ENCODE measurements at regions not wholly inside any gene's neighbourhood (a gene's known extent, or its start where the extent isn't known, plus 50 kb on each side); places are given as distances from the start of the nearest gene placed in this dataset.
"Not testable (repeated sequence)": the region's sequence is repeated elsewhere in the genome, so short reads cannot be mapped to it uniquely, and the experiment has no call there.

DNA sequence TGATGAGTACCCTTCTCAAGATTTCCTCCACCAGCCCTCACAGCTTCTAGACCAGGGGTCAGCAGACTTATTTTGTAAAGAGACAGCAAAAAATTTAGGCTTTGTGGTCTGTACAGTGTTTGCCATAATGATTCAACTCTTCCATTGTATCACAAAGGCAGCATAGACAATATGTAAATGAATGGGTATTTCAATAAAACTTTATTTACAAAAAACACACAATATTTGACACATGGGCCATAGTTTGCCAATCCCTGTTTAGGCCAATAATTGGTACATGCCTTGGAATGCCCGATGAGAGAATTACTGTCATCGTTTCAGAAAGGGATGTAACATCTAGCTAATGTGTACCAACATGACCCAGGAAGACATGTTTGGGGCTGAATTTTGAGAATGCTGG is 178.9 kb upstream of the GALNT2 start:
- DNase-seq: no peak

DNA sequence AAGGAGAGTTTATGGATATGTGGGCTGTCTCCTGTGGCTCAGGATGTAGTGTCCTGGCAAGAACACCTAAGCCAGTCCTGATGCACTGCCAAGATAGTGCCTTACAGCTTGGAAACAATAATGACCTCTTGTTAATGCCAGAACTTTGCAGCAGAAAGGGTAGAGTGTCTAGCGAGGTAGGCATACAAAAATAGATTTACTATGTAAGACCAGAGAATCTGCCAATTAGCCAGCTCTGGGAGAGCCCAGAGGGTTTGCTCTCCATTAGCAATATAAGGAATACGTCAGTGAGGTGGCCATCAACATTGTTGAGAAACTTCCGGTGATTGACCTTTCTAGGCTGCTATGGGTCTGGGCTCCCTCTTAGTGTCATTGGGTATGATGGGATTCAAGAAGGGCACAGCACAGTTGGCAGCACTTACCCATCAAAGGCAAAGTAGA is 178.5 kb upstream of the GALNT2 start:
- no peak for DNase-seq

DNA sequence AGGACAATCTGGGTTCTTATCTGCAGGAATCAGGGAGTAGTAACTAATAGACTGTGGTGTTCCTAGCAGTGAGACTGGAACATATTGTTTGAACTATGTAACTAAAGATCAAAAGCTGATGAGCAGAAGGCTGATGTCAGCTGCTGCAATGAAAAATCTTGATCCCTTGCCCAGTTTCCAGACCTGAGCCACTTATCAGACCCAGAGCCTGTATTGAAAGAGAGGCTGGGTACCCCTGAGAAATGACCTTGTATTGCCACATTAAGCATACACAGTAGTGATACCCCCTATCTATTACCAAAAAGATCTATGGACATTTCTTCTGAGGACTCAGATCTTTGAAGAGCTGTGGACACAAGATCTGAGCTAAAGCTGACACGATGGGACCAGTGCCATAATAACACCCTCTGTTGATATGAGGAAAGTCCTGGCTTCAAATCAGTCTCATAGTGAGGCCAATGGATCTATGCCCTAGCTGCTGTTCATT is 178.0 kb upstream of the GALNT2 start:
- no peak for DNase-seq

DNA sequence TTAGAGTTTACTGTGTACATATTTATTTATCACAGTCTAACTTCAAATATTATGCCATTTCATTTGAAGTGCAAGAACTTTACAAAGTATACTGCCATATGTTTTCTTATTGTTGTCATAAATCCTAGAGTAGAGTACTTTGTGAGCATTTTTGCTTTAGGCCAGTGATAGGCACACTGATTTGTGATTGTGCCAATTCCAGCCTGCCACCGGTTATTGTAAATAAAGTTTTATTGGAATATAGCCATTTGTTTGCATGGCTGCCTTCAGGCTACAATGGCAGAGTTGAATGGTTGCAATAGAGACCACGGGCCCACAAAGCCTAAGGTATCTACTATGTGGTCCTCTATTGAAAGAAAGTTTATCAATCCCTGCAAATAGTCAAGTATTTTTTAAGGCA is 175.8 kb upstream of the GALNT2 start:
- no peak for DNase-seq

DNA sequence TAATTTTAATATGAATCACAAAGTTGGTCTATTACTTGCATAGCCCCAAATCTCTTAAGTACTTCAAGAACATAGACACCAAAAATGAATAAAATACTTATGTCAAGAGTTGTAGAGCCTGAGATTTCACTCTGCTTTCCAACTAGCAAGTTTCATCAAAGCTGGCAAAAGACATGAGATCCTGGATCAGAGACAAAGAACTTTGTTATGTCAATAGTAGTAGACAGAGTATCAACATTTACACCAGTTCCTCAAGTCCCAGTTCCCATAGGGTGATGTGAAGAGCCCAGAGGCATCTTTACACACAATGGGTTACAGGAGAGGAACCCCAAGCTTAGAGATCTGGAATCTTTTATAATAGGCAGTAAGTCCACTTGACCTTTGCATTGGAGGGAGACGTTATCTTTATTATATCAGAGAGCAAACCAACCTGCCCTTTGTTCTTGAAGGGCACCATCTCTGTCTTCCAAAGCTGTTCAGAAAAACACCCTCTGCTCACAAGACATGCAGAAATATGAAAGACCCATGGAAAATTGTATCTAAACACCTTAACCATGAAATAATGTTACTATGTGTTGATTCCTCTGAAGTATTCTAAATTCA is 174.4 kb upstream of the GALNT2 start:
- no peak for DNase-seq

DNA sequence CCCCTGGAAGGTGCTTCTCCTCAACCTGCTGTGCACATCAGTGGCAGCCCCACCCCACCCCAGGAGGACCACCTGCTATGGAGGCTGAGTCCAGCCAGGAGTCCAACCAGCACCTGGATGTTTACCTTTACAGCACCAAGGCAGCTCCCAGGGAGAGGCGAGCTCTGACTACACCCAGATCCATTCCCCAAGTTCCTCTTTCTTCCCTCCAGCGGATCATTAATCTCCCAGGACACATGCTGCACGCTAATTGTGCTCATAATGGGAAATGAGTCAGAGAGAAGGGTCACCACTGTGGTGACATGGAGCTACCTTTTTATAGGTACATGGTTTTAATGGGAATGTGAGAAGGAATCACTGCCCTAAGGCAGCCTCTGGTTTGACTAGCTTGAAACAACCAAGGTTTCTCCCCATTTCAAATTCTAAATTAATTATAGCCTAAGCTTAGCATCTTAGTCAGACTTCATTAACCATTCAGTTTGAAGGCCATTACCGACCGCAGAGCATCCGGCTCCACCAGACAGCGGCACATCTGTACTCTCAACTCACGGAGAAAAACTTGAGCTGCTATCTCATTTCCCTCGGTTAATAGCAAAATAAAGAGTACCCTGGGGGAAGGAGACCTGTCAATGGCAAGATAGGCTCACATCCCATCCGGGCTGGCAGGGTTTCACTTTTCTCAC is 173.1 kb upstream of the GALNT2 start:
- DNase-seq: no peak

DNA sequence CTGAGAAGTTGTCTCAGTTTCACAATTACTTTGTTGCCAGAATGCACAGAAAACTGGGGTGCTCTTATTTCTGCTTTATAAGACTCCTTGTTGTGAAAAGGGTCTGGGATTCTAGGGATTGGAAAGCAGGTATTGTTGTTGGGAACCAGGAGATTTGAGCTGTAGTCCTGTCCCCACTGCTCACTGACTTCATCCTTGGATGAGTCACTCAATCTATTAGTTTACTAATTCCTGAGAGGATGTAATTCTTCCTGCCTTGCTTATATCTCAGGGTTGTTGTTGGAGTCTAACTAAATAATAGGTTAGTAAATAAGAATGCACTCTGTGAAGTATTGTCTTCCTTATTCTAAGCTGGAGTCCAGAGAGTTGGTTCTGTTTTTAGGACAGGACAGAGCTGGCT is 172.5 kb upstream of the GALNT2 start:
- DNase-seq: no peak

DNA sequence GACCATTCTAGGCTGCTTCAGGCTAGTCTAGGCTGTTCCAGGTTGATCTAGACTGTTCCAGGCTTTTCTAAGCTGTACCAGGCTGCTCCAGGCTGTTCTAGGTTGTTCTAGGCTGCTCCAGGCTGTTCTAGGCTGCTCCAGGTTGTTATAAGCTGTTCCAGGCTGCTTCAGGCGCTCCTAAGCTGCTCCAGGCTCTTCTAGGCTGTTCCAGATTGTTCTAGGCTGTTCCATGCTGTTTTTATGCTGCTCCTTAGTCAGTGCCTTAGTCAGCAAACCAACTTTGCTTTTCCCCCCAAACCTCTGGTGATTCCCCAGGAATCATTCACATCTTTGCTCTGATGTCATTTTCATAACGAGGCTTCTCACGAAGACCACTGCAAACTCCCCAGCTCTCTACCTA is 171.4 kb upstream of the GALNT2 start:
- no peak for DNase-seq

DNA sequence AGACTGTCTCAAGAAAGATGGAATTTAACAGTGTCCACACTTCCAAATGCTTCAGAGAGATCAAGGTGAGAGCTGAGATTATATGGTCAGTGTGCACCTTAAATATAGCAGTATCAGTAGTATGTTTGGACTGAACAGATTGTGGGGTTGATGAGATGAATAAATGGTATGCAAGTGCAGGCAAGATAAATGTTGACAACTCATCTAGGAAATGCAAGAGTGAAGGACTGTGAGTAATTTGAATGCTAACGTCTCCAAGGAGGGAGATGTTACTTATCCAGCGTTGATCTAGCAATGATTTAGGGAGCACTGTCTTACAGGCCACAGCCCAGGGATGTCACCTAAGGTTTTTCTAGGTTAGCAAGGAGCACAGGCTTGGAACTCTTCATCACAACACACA is 170.7 kb upstream of the GALNT2 start:
- no peak for DNase-seq

DNA sequence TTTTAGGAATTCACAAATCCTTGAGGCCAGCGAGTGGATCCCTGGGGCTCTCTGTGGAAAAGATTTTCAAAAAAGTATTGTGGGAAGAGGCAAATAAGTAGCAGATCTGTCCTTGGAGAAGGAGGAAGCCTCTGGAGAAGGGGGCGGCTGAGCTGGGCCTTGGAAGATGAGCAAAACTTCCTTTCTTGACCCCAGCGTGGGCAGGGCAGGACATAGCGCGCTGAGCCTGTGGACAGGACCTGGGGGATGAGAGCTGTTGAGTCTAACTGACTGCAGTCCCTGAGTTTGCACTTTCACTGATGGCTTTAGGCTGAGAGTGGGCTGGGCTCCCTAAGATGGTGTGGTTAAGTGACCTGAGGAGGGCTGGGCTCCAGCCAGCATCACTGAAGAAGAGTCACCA is 170.2 kb upstream of the GALNT2 start:
- no peak for DNase-seq

DNA sequence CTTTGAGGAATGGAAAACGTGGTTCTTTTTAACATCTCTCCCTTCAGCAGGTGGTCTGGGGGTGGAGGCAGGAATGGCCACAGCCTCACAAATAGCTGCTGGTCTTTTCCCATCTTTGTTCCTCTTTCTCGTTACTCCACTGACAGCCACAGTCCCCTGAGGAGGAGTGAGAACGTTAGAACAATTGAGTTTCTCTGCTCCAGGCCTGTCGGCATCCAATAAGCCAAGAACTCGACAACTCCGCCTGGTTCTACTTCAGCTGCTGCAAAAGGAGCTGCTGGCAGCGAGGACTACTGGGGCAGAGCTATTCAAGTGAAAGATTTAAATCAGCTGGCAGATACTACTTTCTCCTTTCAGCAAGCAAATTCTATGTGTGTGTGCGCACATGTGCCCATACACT is 169.5 kb upstream of the GALNT2 start:
- DNase-seq: no peak

DNA sequence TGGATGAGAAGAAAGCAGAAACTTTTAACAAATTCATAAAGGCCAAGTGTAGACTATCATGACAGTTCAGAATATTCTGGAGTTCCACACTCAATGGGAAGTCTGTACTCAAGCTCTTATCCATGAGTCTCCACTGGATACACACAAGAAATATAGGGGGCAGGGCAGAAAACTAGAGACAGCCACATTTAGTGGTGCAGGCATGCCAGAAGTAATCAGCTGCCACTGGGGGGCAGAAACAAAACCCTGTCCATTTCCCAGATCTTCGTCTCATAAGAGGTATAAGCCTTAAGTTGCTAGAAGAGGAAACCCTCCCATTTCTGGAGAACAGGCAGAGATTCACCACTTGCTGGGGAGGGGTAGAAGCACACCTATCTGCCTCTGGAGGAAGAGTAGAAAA is 166.8 kb upstream of the GALNT2 start:
- no peak for DNase-seq

DNA sequence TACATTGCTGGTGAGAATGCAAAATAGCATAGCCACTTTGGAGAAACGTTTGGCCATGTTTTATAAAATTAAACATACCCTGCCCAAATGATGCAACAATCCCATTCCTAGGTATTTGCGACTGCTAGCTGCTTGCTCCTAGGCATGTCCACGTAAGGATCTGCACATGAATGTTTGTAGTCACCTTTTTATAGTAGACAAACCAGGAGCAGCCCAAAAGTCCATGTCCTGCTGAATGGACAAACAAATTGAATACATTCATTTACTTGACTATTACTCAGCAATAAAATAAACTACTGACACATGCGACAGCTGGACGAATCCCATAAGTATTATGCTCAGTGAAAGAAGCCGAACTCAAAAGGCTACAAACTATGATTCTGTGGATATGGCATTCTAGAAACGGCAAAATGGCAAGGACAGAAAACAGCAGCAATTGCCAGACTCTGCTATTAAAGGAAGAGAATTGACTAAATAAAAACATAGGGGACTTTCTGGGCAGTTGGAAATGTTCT is 161.9 kb upstream of the GALNT2 start:
- DNase-seq: no peak

DNA sequence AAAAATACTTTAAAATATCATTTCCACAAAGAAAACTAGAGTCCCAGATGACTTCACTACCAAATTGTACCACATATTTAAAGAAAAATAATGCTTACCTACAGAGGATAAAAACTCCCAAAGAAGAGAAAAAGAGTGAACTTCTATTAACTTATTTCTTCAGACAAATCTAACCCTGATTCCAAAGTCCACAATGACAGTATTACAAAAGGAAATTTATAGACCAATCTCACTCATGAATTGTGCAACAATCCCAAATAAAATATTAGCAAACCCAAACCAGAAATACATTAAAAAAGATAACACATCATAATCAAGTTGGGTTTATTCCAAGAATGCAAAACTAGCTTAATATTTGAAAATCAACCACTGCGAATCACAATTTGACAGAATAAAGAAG is 161.4 kb upstream of the GALNT2 start:
- DNase-seq: no peak

DNA sequence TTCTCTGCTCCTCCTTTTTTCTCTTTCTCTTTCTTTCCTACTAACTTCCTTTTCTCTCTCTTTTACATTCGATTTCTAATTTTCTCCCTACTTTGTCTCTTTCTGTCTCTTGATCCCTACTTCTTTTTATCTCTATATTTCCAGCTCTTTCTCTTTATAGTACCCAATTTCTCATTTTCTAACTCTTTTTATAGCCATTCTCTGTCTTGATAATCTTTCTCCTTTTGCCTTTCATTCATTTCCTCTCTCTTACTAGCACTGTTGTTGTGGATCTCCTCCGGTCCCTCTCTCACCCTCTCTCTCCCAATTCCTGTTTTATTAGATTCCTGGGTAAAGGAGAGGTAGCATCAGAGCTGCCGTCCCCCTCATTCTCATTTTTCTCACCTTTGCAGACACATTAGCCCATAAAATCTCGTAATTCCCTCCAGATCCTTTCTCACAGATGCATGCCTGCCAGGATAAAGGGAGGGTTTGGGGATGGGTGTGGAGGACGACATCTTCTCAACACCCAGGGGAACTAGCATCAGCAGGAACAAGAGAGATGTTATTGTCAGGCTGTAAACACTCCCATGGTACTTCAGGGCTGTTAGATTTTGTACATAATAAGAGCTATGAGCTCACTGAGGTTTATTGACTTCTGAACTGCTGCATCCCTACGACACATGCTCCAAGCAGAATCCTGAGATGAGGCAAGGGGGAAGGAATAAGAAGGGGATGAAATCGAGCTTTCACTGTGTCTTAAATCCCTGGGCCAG is 159.0 kb upstream of the GALNT2 start:
- peak in 1 of 2 experiments; percentile 39 for DNase-seq

DNA sequence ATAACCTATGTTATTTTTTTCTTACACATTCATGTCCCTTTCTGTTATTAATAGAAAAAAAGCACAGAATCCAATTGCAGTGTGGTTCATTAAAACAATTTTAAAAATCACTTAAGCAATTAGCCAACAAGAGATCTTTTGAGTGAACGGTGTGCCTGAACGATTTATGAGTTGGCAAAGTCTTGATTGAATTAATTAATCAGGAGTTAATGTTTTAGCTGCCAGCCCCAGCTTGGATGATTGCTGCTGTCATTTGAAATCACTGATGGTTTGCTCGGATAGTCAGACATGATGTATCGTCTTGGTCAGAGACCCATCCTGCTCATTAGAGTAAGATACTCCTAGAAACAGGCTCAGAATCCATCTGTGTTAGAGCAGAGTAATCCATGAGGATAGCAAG is 158.3 kb upstream of the GALNT2 start:
- DNase-seq: no peak

DNA sequence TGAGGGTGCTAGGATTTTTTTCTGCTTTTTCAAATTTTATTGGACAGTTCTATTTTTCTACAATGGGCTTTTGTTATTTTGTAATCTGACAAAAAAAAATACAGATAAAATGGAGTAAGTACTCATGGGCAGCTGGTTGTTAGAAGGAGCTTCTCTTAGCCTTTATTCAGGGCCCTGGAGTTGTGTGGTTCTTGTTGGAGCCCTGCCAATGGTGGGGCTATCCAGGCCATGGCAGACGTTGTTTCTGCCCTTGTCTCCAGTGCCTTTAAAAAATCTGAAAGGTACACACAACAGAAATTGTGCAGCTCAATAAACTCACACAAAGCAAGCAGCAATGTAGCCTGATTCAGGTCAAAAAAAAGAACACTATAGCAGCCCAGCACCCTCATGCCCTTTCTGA is 153.5 kb upstream of the GALNT2 start:
- DNase-seq: peak in 1 of 2 experiments; percentile 0

DNA sequence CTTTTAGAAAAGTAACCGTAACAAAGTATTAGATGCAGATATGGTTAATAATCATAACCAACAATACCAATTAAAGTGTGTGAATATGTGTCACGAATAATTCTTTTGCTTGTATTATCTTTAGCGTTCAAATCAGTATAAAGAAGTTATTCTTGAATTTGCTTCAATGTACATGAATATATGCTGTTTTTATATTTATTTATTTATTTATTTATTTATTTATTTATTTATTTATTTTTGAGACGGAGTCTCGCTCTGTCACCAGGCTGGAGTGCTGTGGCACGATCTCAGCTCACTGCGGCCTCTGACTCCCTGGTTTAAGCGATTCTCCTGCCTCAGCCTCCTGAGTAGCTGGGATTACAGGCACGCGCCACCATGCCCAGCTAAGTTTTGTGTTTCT is 147.6 kb upstream of the GALNT2 start:
- not testable (repeated sequence) for DNase-seq

DNA sequence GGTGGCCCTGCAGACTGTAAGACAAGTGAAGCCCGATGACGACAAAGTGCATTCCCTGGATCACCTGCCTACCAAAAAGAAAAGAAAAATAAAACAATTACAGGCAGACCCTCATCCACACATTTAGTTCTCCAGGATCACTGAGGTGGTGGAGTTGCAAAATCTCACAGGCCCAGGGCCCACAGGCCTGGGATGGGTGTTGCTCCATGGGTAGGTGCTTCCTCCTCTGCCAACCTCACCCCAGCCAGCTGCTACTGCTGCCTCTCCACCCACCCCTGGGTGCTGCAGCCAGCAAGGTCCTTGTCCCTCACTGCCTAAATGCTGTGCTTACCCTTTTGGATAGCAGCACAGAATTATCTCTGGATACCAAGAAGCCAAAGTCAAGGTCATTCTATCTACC is 146.4 kb upstream of the GALNT2 start:
- DNase-seq: no peak

DNA sequence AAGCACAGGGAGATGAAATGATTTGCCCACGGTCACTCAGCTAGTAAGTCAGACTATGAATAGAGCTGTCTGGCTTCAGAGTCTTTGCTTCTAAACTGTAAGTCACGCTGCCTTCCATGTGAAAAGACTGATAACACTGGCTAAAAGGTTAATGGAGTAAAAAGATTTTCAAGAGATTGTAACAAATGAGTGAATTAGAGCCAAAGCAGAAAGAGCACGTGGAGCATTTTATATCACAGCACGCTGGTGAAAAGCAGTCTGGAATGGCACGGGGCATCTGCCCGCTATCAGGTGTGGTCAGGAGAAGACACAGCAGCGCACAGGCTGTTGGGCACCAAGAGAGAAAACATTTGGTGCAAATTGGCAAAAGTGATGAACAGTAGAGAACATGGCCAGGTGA is 144.8 kb upstream of the GALNT2 start:
- DNase-seq: no peak

DNA sequence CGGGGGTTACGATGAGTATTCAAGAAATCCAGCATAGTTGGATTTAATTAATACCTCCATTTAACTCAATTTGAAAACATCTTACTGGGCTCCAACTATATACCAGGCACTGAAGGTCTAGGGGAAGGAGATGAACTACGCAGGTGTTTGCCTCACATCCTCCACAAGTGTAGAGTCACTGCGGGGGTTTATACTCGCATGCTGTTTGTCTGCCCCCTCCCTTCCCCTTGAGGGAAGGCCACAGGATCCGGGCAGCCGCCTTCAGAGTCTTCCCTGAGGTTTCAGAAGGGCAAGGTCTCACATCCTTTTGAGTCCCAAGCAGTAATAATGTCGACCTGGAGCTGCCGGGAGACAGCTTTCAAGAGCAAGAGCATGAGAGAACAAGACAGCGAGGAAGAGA is 142.4 kb upstream of the GALNT2 start:
- DNase-seq: no peak

DNA sequence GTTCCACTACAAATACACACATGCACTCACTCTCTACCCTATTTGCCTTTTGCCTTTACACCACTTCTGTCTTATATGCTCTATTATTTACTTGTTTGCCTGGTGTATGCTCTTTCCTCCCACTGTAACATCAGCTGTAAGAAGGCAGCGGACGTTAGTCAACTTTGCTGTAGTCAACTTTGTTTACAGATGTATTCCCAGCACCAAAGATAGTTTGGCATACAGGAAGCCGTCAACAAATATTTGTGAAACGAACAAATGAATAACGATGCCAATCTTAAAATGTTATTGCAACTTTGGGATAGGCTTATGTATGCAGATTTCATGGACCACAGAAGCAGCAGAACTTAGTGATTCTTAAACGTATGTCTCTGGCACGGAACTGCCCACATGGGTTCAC is 138.3 kb upstream of the GALNT2 start:
- DNase-seq: no peak

DNA sequence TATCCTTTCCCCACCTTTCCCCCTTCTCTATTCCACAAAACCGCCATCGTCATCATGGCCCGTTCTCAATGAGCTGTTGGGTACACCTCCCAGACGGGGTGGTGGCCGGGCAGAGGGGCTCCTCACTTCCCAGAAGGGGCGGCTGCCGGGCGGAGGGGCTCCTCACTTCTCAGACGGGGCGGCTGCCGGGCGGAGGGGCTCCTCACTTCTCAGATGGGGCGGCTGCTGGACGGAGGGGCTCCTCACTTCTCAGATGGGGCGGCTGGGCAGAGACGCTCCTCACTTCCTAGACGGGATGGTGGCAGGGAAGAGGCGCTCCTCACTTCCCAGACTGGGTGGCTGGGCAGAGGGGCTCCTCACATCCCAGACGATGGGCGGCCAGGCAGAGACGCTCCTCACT is 135.3 kb upstream of the GALNT2 start:
- not testable (repeated sequence) for DNase-seq

DNA sequence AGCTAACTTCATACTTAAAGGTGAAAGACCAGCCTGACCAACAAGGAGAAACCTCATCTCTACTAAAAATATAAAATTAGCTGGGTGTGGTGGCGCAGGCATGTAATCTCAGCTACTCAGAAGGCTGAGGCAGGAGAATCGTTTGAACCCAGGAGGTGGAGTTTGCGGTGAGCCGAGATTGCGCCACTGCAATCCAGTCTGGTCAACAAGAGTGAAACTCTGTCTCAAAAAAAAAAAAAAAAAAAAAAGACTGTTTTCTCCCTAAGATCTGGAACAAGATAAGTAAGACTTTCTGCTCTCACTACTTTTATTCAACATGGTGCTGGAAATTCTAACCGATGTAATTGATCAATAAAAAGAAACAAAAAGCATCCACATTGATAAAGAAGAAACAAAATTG is 131.9 kb upstream of the GALNT2 start:
- DNase-seq: not testable (repeated sequence)

All from NCI-H187 (cell line).